ENCODE measurements at regions not wholly inside any gene's neighbourhood (a gene's known extent, or its start where the extent isn't known, plus 50 kb on each side); places are given as distances from the start of the nearest gene placed in this dataset.

- no peaks in the 10 kb centered on the region for H3K36me3 ChIP-seq
- peaks cover 0 to 13% (median 0%) of the 10 kb centered on the region in 9 donors for H3K27me3 ChIP-seq
- DNase-seq: no peak
- peaks cover 0 to 6% (median 0%) of the 10 kb centered on the region in 12 donors for H3K4me1 ChIP-seq
- intact Hi-C loops (cut with DNase I): no loop called here
- WGBS, 4 donors: 88 to 91% (median 90%) methylated on average over 4 of the region's 4 CpGs
- ATAC-seq: no peak
- TF ChIP-seq POLR2A (IDR thresholded peaks at IDR 0.05): no peak
- no peak overlapping the region for H3K4me3 ChIP-seq
- H3K9me3 ChIP-seq: peaks cover 0 to 12% (median 0%) of the 10 kb centered on the region in 12 donors
- H3K27ac ChIP-seq: no peak overlapping the region
Measured at GRCh38 chr12:125372085-125372484, 306.9 kb downstream of the AACS start.

- TF ChIP-seq CTCF (IDR thresholded peaks at IDR 0.05) (no peak), POLR2A (IDR thresholded peaks at IDR 0.05) (no peak)
- no peak overlapping the region for H3K27ac ChIP-seq
- peaks cover 0 to 6% (median 0%) of the 10 kb centered on the region in 12 donors for H3K4me1 ChIP-seq
- no peak for DNase-seq
- peaks cover 0 to 2% (median 0%) of the 10 kb centered on the region in 12 donors for H3K9me3 ChIP-seq
- ATAC-seq: no peak
- intact Hi-C loops (cut with DNase I): no loop called here
- H3K36me3 ChIP-seq: no peaks in the 10 kb centered on the region
- H3K4me3 ChIP-seq: no peak overlapping the region
- 78 to 86% (median 81%) methylated on average over 6 of the region's 6 CpGs for WGBS, 4 donors
- H3K27me3 ChIP-seq: peaks cover 0 to 13% (median 0%) of the 10 kb centered on the region in 9 donors
Measured at GRCh38 chr12:125373375-125373774, 308.1 kb downstream of the AACS start.

GRCh38 chr12:125376422-125376821 is 311.2 kb downstream of the AACS start:
- H3K27me3 ChIP-seq: peaks cover 0 to 13% (median 0%) of the 10 kb centered on the region in 9 donors
- no peak overlapping the region for H3K27ac ChIP-seq
- whole genome bisulfite sequencing, 4 donors: 42 to 62% (median 50%) methylated on average over 5 to 6 of the region's 6 CpGs
- ATAC-seq: no peak
- no peak overlapping the region for H3K4me3 ChIP-seq
- DNase-seq: no peak
- no peaks in the 10 kb centered on the region for H3K36me3 ChIP-seq
- intact Hi-C loops (cut with DNase I): no loop called here
- H3K4me1 ChIP-seq: peaks cover 0 to 6% (median 0%) of the 10 kb centered on the region in 12 donors
- no peak for TF ChIP-seq POLR2A (IDR thresholded peaks at IDR 0.05)
- no peak for TF ChIP-seq CTCF (IDR thresholded peaks at IDR 0.05)
- H3K9me3 ChIP-seq: peaks cover 0 to 6% (median 0%) of the 10 kb centered on the region in 12 donors

- peaks cover 0 to 6% (median 0%) of the 10 kb centered on the region in 12 donors for H3K4me1 ChIP-seq
- H3K9me3 ChIP-seq: peaks cover 0 to 6% (median 0%) of the 10 kb centered on the region in 12 donors
- intact Hi-C loops (cut with DNase I): no loop called here
- no peak for DNase-seq
- peaks cover 0 to 13% (median 0%) of the 10 kb centered on the region in 9 donors for H3K27me3 ChIP-seq
- WGBS, 4 donors: 87 to 98% (median 90%) methylated on average over 1 of the region's 1 CpG
- H3K4me3 ChIP-seq: no peak overlapping the region
- H3K36me3 ChIP-seq: no peaks in the 10 kb centered on the region
- TF ChIP-seq POLR2A (IDR thresholded peaks at IDR 0.05) (no peak), CTCF (IDR thresholded peaks at IDR 0.05) (no peak)
- ATAC-seq: no peak
- no peak overlapping the region for H3K27ac ChIP-seq
Measured at GRCh38 chr12:125377093-125377492, 311.9 kb downstream of the AACS start.

GRCh38 chr12:125381373-125381772 is 316.1 kb downstream of the AACS start:
- peaks cover 0 to 2% (median 0%) of the 10 kb centered on the region in 12 donors for H3K4me1 ChIP-seq
- peaks cover 0 to 6% (median 0%) of the 10 kb centered on the region in 12 donors for H3K9me3 ChIP-seq
- H3K4me3 ChIP-seq: no peak overlapping the region
- no peak for TF ChIP-seq CTCF (IDR thresholded peaks at IDR 0.05)
- TF ChIP-seq POLR2A (IDR thresholded peaks at IDR 0.05): no peak
- intact Hi-C loops (cut with DNase I): no loop called here
- DNase-seq (no peak), ATAC-seq (peak in 1 of 4 donors; percentile 24)
- WGBS, 4 donors: 76 to 86% (median 83%) methylated on average over 4 of the region's 4 CpGs
- H3K27ac ChIP-seq: no peak overlapping the region
- no peaks in the 10 kb centered on the region for H3K36me3 ChIP-seq
- peaks cover 0 to 7% (median 0%) of the 10 kb centered on the region in 9 donors for H3K27me3 ChIP-seq

Measured in heart left ventricle (tissue), 16 donors.